Sigmoid colon (tissue), 6 donors: ENCODE measurements at regions not wholly inside any gene's neighbourhood (a gene's known extent, or its start where the extent isn't known, plus 50 kb on each side); places are given as distances from the start of the nearest gene placed in this dataset.

Experiments
- DNase-seq: peaks from one replicate; pipeline ENCODE4 v3.0.0-alpha.2; 2019
- H3K27ac ChIP-seq, 4 donors: fragments of 200-600 bp; sonication (generic); one replicate each; pipeline ENCODE4 v1.5.1; 2016 to 2019; ENCODE audit warnings: mild to moderate bottlenecking in 1 of 4
- H3K27me3 ChIP-seq, 3 donors: fragments of 200-600 bp; sonication (generic); one replicate each; pipeline ENCODE4 v1.5.1; 2019; ENCODE audit warnings: mild to moderate bottlenecking in 1 of 3
- H3K36me3 ChIP-seq, 4 donors: fragments of 200-600 bp; sonication (generic); one replicate each; pipeline ENCODE4 v1.5.1; 2016 to 2019
- H3K4me1 ChIP-seq, 4 donors: fragments of 200-600 bp; sonication (generic); one replicate each; pipeline ENCODE4 v1.5.1; 2017 to 2019
- H3K4me3 ChIP-seq, 4 donors: fragments of 200-600 bp; sonication (generic); one replicate each; pipeline ENCODE4 v1.5.1; 2017 to 2019; ENCODE audit warnings: mild to moderate bottlenecking in 2 of 4, moderate library complexity in 1 of 4
- H3K9me3 ChIP-seq, 4 donors: fragments of 200-600 bp in 3 of 4; sonication (generic) in 3 of 4; one replicate each; pipeline versions ENCODE4 v1.5.1 to v1.6.1; 2013 to 2019
- CTCF ChIP-seq, 4 experiments: fragments of 450-650 bp in 3 of 4; fragments of 200-600 bp in 1 of 4; IDR thresholded peaks; one replicate each; pipeline ENCODE4 v1.5.1; 2016 to 2019; ENCODE audit warnings: antibody characterized with exemption in 4 of 4, mild to moderate bottlenecking in 3 of 4, moderate library complexity in 2 of 4
- EP300 ChIP-seq, 4 donors: sonication (generic); formaldehyde crosslinking; IDR thresholded peaks; one replicate each; pipeline ENCODE4 v1.6.1; 2017; ENCODE audit warnings: antibody characterized with exemption in 4 of 4
- POLR2A ChIP-seq, 2 donors: fragments of 450-650 bp; IDR thresholded peaks; one replicate each; pipeline ENCODE4 v1.6.1; 2016; ENCODE audit warnings: antibody characterized with exemption in 2 of 2, mild to moderate bottlenecking in 2 of 2, moderate library complexity in 2 of 2
- POLR2AphosphoS5 ChIP-seq, 4 donors: sonication (generic); formaldehyde crosslinking; IDR thresholded peaks; one replicate each; pipeline ENCODE4 v1.6.1; 2017; ENCODE audit warnings: antibody characterized with exemption in 4 of 4
- WGBS, 2 donors: extraction: QIAGEN DNeasy Blood & Tissue Kit; methylation state at CpG; one replicate each; pipeline ENCODE4 v1.1.7; 2013; 5-methylcytosine and 5-hydroxymethylcytosine counted together
- intact Hi-C: fragments of 100-400 bp; cut with DNase I; formaldehyde crosslinking; loops from one replicate; pipeline ENCODE4 v1.15.1; 2023
- donor health status: healthy with polysubstance abuse.
- donor health status: healthy.

GRCh38 chr1:14222086-14222485, 376.4 kb upstream of the KAZN start:
- no peak overlapping the region for H3K27ac ChIP-seq
- H3K27me3 ChIP-seq: no peaks in the 10 kb centered on the region
- TF ChIP-seq POLR2A (IDR thresholded peaks at IDR 0.05) (no peak), POLR2AphosphoS5 (IDR thresholded peaks at IDR 0.05) (no peak), EP300 (IDR thresholded peaks at IDR 0.05) (no peak), CTCF (IDR thresholded peaks at IDR 0.05) (no peak)
- no peaks in the 10 kb centered on the region for H3K36me3 ChIP-seq
- intact Hi-C loops: no loop called here
- no peak for DNase-seq
- peaks cover 0 to 8% (median 3%) of the 10 kb centered on the region in 4 donors for H3K9me3 ChIP-seq
- no peak overlapping the region for H3K4me3 ChIP-seq
- H3K4me1 ChIP-seq: no peaks in the 10 kb centered on the region
- 75 to 86% methylated on average over 6 of the region's 6 CpGs for whole genome bisulfite sequencing, 2 donors

- DNase-seq: no peak
- 94% methylated on average over 1 of the region's 1 CpG for WGBS, 2 donors
- intact Hi-C loops: no loop called here
- Histone ChIP-seq H3K27me3 (no peaks in the 10 kb centered on the region), H3K36me3 (no peaks in the 10 kb centered on the region), H3K9me3 (peaks cover 0 to 6% (median 2%) of the 10 kb centered on the region in 4 donors), H3K4me1 (no peaks in the 10 kb centered on the region), H3K4me3 (no peak overlapping the region), H3K27ac (no peak overlapping the region)
- TF ChIP-seq CTCF (IDR thresholded peaks at IDR 0.05): no peak
- TF ChIP-seq POLR2AphosphoS5 (IDR thresholded peaks at IDR 0.05): no peak
- TF ChIP-seq EP300 (IDR thresholded peaks at IDR 0.05): no peak
- TF ChIP-seq POLR2A (IDR thresholded peaks at IDR 0.05): no peak
Measured at GRCh38 chr1:14228677-14229076, 369.8 kb upstream of the KAZN start.

DNA sequence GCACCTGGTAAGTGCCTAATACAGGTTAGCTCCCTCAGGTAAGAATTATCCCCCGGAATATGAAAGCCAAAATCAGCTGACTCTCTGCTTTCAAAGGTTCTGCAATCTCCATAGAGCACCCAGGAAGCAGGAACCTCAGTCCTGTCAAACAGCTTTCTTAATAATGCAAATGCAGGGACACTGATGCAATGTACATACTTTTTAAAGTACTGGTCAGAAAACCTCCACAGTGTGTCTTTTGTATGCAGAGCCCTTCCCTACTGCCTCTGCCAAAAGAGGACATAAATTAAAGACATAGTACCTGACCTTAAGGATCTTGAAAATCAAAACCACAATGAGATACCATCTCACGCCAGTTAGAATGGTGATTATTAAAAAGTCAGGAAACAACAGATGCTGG, 365.0 kb upstream of the KAZN start:
- intact Hi-C loops: no loop called here
- TF ChIP-seq POLR2AphosphoS5 (IDR thresholded peaks at IDR 0.05) (no peak), CTCF (IDR thresholded peaks at IDR 0.05) (no peak), POLR2A (IDR thresholded peaks at IDR 0.05) (no peak), EP300 (IDR thresholded peaks at IDR 0.05) (no peak)
- H3K4me1 ChIP-seq: no peaks in the 10 kb centered on the region
- H3K27ac ChIP-seq: no peak overlapping the region
- no peaks in the 10 kb centered on the region for H3K27me3 ChIP-seq
- 74 to 92% methylated on average over 2 of the region's 2 CpGs for WGBS, 2 donors
- no peak overlapping the region for H3K4me3 ChIP-seq
- DNase-seq: no peak
- H3K9me3 ChIP-seq: peaks cover 0 to 6% (median 2%) of the 10 kb centered on the region in 4 donors
- no peaks in the 10 kb centered on the region for H3K36me3 ChIP-seq

DNA sequence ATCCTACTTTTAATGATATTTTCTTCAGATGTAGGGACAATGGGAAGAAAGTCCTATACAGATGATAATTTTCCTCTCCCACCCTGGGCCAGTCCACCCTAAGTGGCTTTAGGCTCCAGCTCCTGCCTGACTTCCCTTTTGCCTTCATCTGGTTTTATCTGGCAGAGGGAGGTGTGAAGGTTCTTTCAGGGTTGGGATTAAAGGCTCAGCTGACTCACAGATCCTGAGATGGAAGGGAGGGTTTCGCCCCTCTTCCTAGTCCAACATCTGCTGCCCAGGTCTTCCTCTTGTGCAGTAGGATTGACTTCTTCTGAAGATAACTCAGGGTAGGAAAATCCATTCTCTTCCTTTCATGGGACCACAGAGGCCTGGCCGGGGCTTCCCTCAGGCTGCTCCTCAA, 362.4 kb upstream of the KAZN start:
- WGBS, 2 donors: 93 to 100% methylated on average over 2 of the region's 2 CpGs
- intact Hi-C loops: no loop called here
- H3K4me1 ChIP-seq: no peaks in the 10 kb centered on the region

More for the DNA sequence above, 362.4 kb upstream of the KAZN start:
- no peak overlapping the region for H3K27ac ChIP-seq
- no peak overlapping the region for H3K4me3 ChIP-seq
- no peaks in the 10 kb centered on the region for H3K27me3 ChIP-seq
- no peak for DNase-seq
- peaks cover 0 to 6% (median 2%) of the 10 kb centered on the region in 4 donors for H3K9me3 ChIP-seq
- TF ChIP-seq CTCF (IDR thresholded peaks at IDR 0.05) (no peak), POLR2A (IDR thresholded peaks at IDR 0.05) (no peak), POLR2AphosphoS5 (IDR thresholded peaks at IDR 0.05) (no peak), EP300 (IDR thresholded peaks at IDR 0.05) (no peak)
- H3K36me3 ChIP-seq: no peaks in the 10 kb centered on the region
